Mesenchymal stem cell (in vitro differentiated cells and primary cell): ENCODE measurements at regions not wholly inside any gene's neighbourhood (a gene's known extent, or its start where the extent isn't known, plus 50 kb on each side); places are given as distances from the start of the nearest gene placed in this dataset.

Experiments
- DNase-seq: peaks from one replicate; pipeline ENCODE4 v3.0.0-alpha.2; 2013
- H2AFZ ChIP-seq: one replicate; pipeline ENCODE4 v1.6.1; 2013; ENCODE audit warnings: low read depth, mild to moderate bottlenecking, control low read depth, inconsistent platforms, low read length, moderate library complexity
- H2AK5ac ChIP-seq: 2 replicates; pipeline ENCODE4 v1.6.1; 2013; ENCODE audit warnings: low read length, moderate library complexity, mild to moderate bottlenecking, inconsistent platforms; ENCODE audit not compliant: severe bottlenecking
- H2BK120ac ChIP-seq: one replicate; pipeline ENCODE4 v1.6.1; 2013; ENCODE audit warnings: low read depth, mild to moderate bottlenecking, inconsistent platforms, low read length, moderate library complexity
- H2BK12ac ChIP-seq, 2 experiments: one replicate each; pipeline ENCODE4 v1.6.1; 2013; ENCODE audit warnings: inconsistent platforms in 2 of 2, low read length in 2 of 2, mild to moderate bottlenecking in 2 of 2, moderate library complexity in 2 of 2, control low read depth in 1 of 2
- H2BK15ac ChIP-seq: one replicate; pipeline ENCODE4 v1.6.1; 2013; ENCODE audit warnings: mild to moderate bottlenecking, low read depth, inconsistent platforms; ENCODE audit not compliant: poor library complexity, severe bottlenecking
- H2BK5ac ChIP-seq: 2 replicates; pipeline ENCODE4 v1.6.1; 2013; ENCODE audit warnings: low read depth, mild to moderate bottlenecking, low read length, control low read depth, inconsistent platforms; ENCODE audit not compliant: poor library complexity, severe bottlenecking
- H3K14ac ChIP-seq, 2 experiments: one replicate each; pipeline ENCODE4 v1.6.1; 2013; ENCODE audit warnings: inconsistent platforms in 2 of 2, low read length in 2 of 2, control low read depth in 1 of 2, mild to moderate bottlenecking in 1 of 2, moderate library complexity in 1 of 2
- H3K18ac ChIP-seq, 2 experiments: one replicate each; pipeline ENCODE4 v1.6.1; 2013; ENCODE audit warnings: inconsistent platforms in 2 of 2, low read length in 2 of 2, control low read depth in 1 of 2, low read depth in 1 of 2, mild to moderate bottlenecking in 1 of 2
- H3K23ac ChIP-seq, 2 experiments: one replicate each; pipeline ENCODE4 v1.6.1; 2013; ENCODE audit warnings: inconsistent platforms in 2 of 2, low read length in 2 of 2, mild to moderate bottlenecking in 2 of 2, moderate library complexity in 2 of 2, control low read depth in 1 of 2
- H3K27ac ChIP-seq: 2 replicates; pipeline ENCODE4 v1.5.1; 2013; ENCODE audit warnings: mild to moderate bottlenecking, moderate library complexity, low read length, control low read depth, inconsistent platforms; ENCODE audit not compliant: poor library complexity, severe bottlenecking
- H3K27me3 ChIP-seq, 2 experiments: 2 replicates each; pipeline versions ENCODE4 v1.6.1 to v1.7.0; 2013; ENCODE audit warnings: low read length in 2 of 2, mild to moderate bottlenecking in 2 of 2, moderate library complexity in 2 of 2, control low read depth in 1 of 2, inconsistent platforms in 1 of 2; ENCODE audit not compliant: control insufficient read depth in 1 of 2, insufficient read depth in 1 of 2
- H3K36me3 ChIP-seq, 2 experiments: 2 replicates each; pipeline versions ENCODE4 v1.6.1 to v1.7.0; 2013; ENCODE audit warnings: low read length in 2 of 2, control low read depth in 1 of 2, inconsistent platforms in 1 of 2, low read depth in 1 of 2, mild to moderate bottlenecking in 1 of 2; ENCODE audit not compliant: insufficient read depth in 2 of 2, control insufficient read depth in 1 of 2
- H3K4ac ChIP-seq, 2 experiments: one replicate each; pipeline ENCODE4 v1.6.1; 2013; ENCODE audit warnings: inconsistent platforms in 2 of 2, low read length in 2 of 2, mild to moderate bottlenecking in 2 of 2, moderate library complexity in 2 of 2, control low read depth in 1 of 2, low read depth in 1 of 2
- H3K4me1 ChIP-seq: 2 replicates; pipeline ENCODE4 v1.6.1; 2013; ENCODE audit warnings: low read depth, low read length, control low read depth; ENCODE audit not compliant: control insufficient read depth, insufficient read depth
- H3K4me2 ChIP-seq: 2 replicates; pipeline ENCODE4 v1.6.1; 2013; ENCODE audit warnings: low read length, mild to moderate bottlenecking, inconsistent platforms; ENCODE audit not compliant: poor library complexity, severe bottlenecking
- H3K4me3 ChIP-seq, 2 experiments: 2 replicates each; pipeline versions ENCODE4 v1.5.1 to v1.7.0; 2013; ENCODE audit warnings: low read length in 2 of 2, mild to moderate bottlenecking in 2 of 2, control low read depth in 1 of 2, low read depth in 1 of 2; ENCODE audit not compliant: insufficient read depth in 1 of 2
- H3K79me1 ChIP-seq: replicated peaks from 2 replicates; pipeline ENCODE4 v1.6.1; 2013; ENCODE audit warnings: mild to moderate bottlenecking, control low read depth, low read length, inconsistent platforms; ENCODE audit not compliant: poor library complexity, severe bottlenecking
- H3K9ac ChIP-seq: 2 replicates; pipeline ENCODE4 v1.7.0; 2013; ENCODE audit warnings: mild to moderate bottlenecking, low read length, moderate library complexity
- H3K9me3 ChIP-seq: 2 replicates; pipeline ENCODE4 v1.7.0; 2013; ENCODE audit warnings: mild to moderate bottlenecking, low read length; ENCODE audit not compliant: control insufficient read depth
- H4K8ac ChIP-seq: one replicate; pipeline ENCODE4 v1.6.1; 2013; ENCODE audit warnings: inconsistent platforms, mild to moderate bottlenecking, low read length, moderate library complexity
- H4K91ac ChIP-seq: one replicate; pipeline ENCODE4 v1.6.1; 2013; ENCODE audit warnings: mild to moderate bottlenecking, low read length, inconsistent platforms
- WGBS: methylation state at CpG from one replicate; pipeline ENCODE4 v1.1.7; 2013; ENCODE audit warnings: mixed read lengths; 5-methylcytosine and 5-hydroxymethylcytosine counted together

GRCh38 chr1:66433611-66434010 is 100.3 kb upstream of the SGIP1 start:
- Histone ChIP-seq H2AK5ac (no peak overlapping the region), H3K36me3 (no peaks in the 10 kb centered on the region), H3K27ac (no peak overlapping the region), H3K4me2 (no peak overlapping the region), H3K4me3 (no peak overlapping the region), H3K4me1 (peaks cover 4% of the 10 kb centered on the region), H2AFZ (no peak overlapping the region), H3K9ac (no peak overlapping the region), H3K79me1 (no peaks in the 10 kb centered on the region), H3K4ac (no peak overlapping the region), H3K9me3 (peaks cover 23% of the 10 kb centered on the region), H4K91ac (no peak overlapping the region), H3K18ac (no peak overlapping the region), H2BK5ac (no peak overlapping the region), H3K23ac (no peak overlapping the region), H3K27me3 (no peaks in the 10 kb centered on the region), H2BK15ac (no peak overlapping the region), H2BK12ac (no peak overlapping the region), H3K14ac (no peak overlapping the region), H4K8ac (no peak overlapping the region), H2BK120ac (no peak overlapping the region)
- DNase-seq: no peak

- Histone ChIP-seq H3K27me3 (no peaks in the 10 kb centered on the region), H4K8ac (no peak overlapping the region), H2BK15ac (no peak overlapping the region), H3K9me3 (peaks cover 22% of the 10 kb centered on the region), H3K27ac (no peak overlapping the region), H3K36me3 (no peaks in the 10 kb centered on the region), H2BK5ac (no peak overlapping the region), H3K14ac (no peak overlapping the region), H3K4me2 (no peak overlapping the region), H2AK5ac (no peak overlapping the region), H3K9ac (no peak overlapping the region), H4K91ac (no peak overlapping the region), H3K4me3 (no peak overlapping the region), H3K4me1 (peaks cover 4% of the 10 kb centered on the region), H3K18ac (no peak overlapping the region), H2BK120ac (no peak overlapping the region), H2BK12ac (no peak overlapping the region), H3K23ac (no peak overlapping the region), H3K4ac (no peak overlapping the region), H3K79me1 (no peaks in the 10 kb centered on the region), H2AFZ (no peak overlapping the region)
- 100% methylated on average over 1 of the region's 2 CpGs for WGBS
- DNase-seq: peak; percentile 51
These were observed 99.9 kb upstream of the SGIP1 start for GRCh38 chr1:66434096-66434495.

GRCh38 chr1:66435541-66435940 is 98.4 kb upstream of the SGIP1 start:
- H3K9me3 ChIP-seq: peaks cover 13% of the 10 kb centered on the region
- no peaks in the 10 kb centered on the region for H3K27me3 ChIP-seq
- H3K27ac ChIP-seq: no peak overlapping the region
- no peaks in the 10 kb centered on the region for H3K79me1 ChIP-seq
- no peak overlapping the region for H2AFZ ChIP-seq
- no peak overlapping the region for H4K91ac ChIP-seq
- no peak overlapping the region for H3K4ac ChIP-seq
- WGBS: 44% methylated on average over 1 of the region's 1 CpG
- H3K14ac ChIP-seq: no peak overlapping the region
- H3K18ac ChIP-seq: no peak overlapping the region
- no peak overlapping the region for H3K4me2 ChIP-seq
- no peak overlapping the region for H3K4me3 ChIP-seq
- peaks cover 4% of the 10 kb centered on the region for H3K4me1 ChIP-seq
- H3K9ac ChIP-seq: no peak overlapping the region
- H4K8ac ChIP-seq: no peak overlapping the region
- H2BK120ac ChIP-seq: no peak overlapping the region
- H2BK15ac ChIP-seq: no peak overlapping the region
- no peak overlapping the region for H3K23ac ChIP-seq
- H2BK12ac ChIP-seq: no peak overlapping the region
- H2AK5ac ChIP-seq: no peak overlapping the region
- no peaks in the 10 kb centered on the region for H3K36me3 ChIP-seq
- DNase-seq: no peak
- no peak overlapping the region for H2BK5ac ChIP-seq

- no peak overlapping the region for H2BK120ac ChIP-seq
- H3K79me1 ChIP-seq: no peaks in the 10 kb centered on the region
- no peak overlapping the region for H4K91ac ChIP-seq
- no peak overlapping the region for H3K4me3 ChIP-seq
- H3K14ac ChIP-seq: no peak overlapping the region
- H3K4me2 ChIP-seq: no peak overlapping the region
- H2BK15ac ChIP-seq: no peak overlapping the region
- H3K23ac ChIP-seq: no peak overlapping the region
- peak overlapping the region; percentile 20 for H2AK5ac ChIP-seq
- no peak overlapping the region for H3K18ac ChIP-seq
- no peak overlapping the region for H2AFZ ChIP-seq
- H2BK5ac ChIP-seq: no peak overlapping the region
- H3K36me3 ChIP-seq: no peaks in the 10 kb centered on the region
- H3K9me3 ChIP-seq: peaks cover 5% of the 10 kb centered on the region
- H3K4ac ChIP-seq: no peak overlapping the region
- no peaks in the 10 kb centered on the region for H3K27me3 ChIP-seq
- H3K9ac ChIP-seq: peak overlapping the region; percentile 68
- no peak overlapping the region for H2BK12ac ChIP-seq
- peaks cover 4% of the 10 kb centered on the region for H3K4me1 ChIP-seq
- no peak overlapping the region for H3K27ac ChIP-seq
- H4K8ac ChIP-seq: no peak overlapping the region
- DNase-seq: no peak
- 92% methylated on average over 4 of the region's 4 CpGs for WGBS
These were observed 97.4 kb upstream of the SGIP1 start for GRCh38 chr1:66436378-66437135.
